ENCODE measurements at regions not wholly inside any gene's neighbourhood (a gene's known extent, or its start where the extent isn't known, plus 50 kb on each side); places are given as distances from the start of the nearest gene placed in this dataset.

DNA sequence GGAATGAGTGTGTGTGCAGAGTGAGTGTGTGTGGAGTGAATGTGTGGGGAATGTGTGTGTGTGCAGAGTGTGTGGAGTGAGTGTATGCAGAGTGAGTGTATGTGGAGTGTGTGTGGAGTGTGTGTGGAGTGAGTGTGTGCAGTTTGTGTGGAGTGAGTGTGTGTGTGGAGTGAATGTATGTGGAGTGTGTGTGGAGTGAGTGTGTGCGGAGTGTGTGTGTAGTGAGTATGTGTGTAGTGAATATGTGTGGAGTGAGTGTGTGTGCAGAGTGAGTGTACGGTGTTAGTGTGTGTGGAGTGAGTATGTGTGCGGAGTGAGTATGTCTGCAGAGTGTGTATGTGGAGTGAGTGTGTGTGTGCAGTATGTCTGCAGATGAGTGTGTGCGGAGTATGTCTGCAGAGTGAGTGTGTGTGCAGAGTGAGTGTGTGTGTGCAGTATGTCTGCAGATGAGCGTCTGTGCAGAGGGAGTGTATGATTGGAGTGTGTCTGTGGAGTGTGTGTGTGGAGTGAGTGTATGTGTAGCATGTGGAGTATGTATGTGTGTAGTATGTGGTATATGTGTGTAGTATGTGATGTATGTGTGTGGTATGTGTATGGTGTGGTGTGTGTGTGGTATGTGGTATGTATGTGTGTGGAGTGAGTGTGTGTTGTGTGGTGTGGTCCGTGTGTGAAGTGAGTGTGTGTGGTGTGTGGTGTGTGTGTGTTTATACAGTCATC lies 59.7 kb upstream of the CLDN14 start:
- DNase-seq (ENCODE audit: low spot score) = no peak
- TF ChIP-seq POLR2A (IDR thresholded peaks at IDR 0.05) (no peak), CTCF (IDR thresholded peaks at IDR 0.05) (no peak), POLR2AphosphoS5 (IDR thresholded peaks at IDR 0.05) (no peak)
- H3K4me1 ChIP-seq (replicated peaks) = no peaks in the 10 kb centered on the region
- H3K27ac ChIP-seq = no peak overlapping the region
- no peaks in the 10 kb centered on the region for H3K36me3 ChIP-seq
- H3K4me3 ChIP-seq = no peak overlapping the region
- no peaks in the 10 kb centered on the region for H3K27me3 ChIP-seq (replicated peaks; ENCODE audit: insufficient read depth)
- no peaks in the 10 kb centered on the region for H3K9me3 ChIP-seq
- intact Hi-C loops (cut with DNase I) = no loop called here
- WGBS = 84% methylated on average over 6 of the region's 6 CpGs

- no peak for DNase-seq (ENCODE audit: low spot score)
- H3K9me3 ChIP-seq = no peaks in the 10 kb centered on the region
- H3K36me3 ChIP-seq = no peaks in the 10 kb centered on the region
- H3K27me3 ChIP-seq (replicated peaks; ENCODE audit: insufficient read depth) = no peaks in the 10 kb centered on the region
- H3K27ac ChIP-seq = no peak overlapping the region
- intact Hi-C loops (cut with DNase I) = no loop called here
- no peak overlapping the region for H3K4me3 ChIP-seq
- TF ChIP-seq POLR2A (IDR thresholded peaks at IDR 0.05) (no peak), CTCF (IDR thresholded peaks at IDR 0.05) (no peak), POLR2AphosphoS5 (IDR thresholded peaks at IDR 0.05) (no peak)
- H3K4me1 ChIP-seq (replicated peaks) = no peaks in the 10 kb centered on the region
Measured at GRCh38 chr21:36540700-36541099, 60.8 kb upstream of the CLDN14 start.

DNA sequence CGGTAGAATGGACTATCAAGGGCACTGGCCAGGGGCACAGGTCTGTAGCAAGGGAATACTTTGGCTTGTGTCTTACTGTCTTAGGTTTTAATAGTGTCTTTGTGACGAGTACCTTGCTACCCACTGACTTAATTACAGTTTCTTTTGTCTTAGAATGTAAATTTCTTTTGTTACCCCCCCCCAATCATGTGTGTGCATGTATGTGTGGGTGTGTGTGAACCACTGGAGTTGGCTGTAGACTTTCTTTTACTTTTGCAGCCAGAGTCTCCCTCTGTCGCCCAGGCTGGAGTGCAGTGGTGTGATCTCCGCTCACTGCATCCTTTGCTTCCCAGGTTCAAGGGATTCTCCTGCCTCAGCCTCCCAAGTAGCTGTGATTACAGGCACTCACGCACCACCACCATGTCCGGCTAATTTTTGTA lies 61.8 kb upstream of the CLDN14 start:
- H3K36me3 ChIP-seq = no peaks in the 10 kb centered on the region
- H3K9me3 ChIP-seq = no peaks in the 10 kb centered on the region
- no peak overlapping the region for H3K4me3 ChIP-seq
- intact Hi-C loops (cut with DNase I) = no loop called here
- no peaks in the 10 kb centered on the region for H3K27me3 ChIP-seq (replicated peaks; ENCODE audit: insufficient read depth)
- 93% methylated on average over 6 of the region's 6 CpGs for WGBS
- no peaks in the 10 kb centered on the region for H3K4me1 ChIP-seq (replicated peaks)
- no peak for TF ChIP-seq POLR2AphosphoS5 (IDR thresholded peaks at IDR 0.05)
- TF ChIP-seq CTCF (IDR thresholded peaks at IDR 0.05) = no peak
- no peak for TF ChIP-seq POLR2A (IDR thresholded peaks at IDR 0.05)
- no peak for DNase-seq (ENCODE audit: low spot score)
- no peak overlapping the region for H3K27ac ChIP-seq

GRCh38 chr21:36542312-36543101 lies 62.6 kb upstream of the CLDN14 start:
- Histone ChIP-seq H3K4me1 (replicated peaks) (no peaks in the 10 kb centered on the region), H3K4me3 (no peak overlapping the region), H3K36me3 (no peaks in the 10 kb centered on the region), H3K27me3 (replicated peaks; ENCODE audit: insufficient read depth) (no peaks in the 10 kb centered on the region), H3K27ac (no peak overlapping the region), H3K9me3 (no peaks in the 10 kb centered on the region)
- DNase-seq (ENCODE audit: low spot score) = peak; percentile 10
- TF ChIP-seq POLR2A (IDR thresholded peaks at IDR 0.05) = no peak
- no peak for TF ChIP-seq POLR2AphosphoS5 (IDR thresholded peaks at IDR 0.05)
- TF ChIP-seq CTCF (IDR thresholded peaks at IDR 0.05) = no peak
- intact Hi-C loops (cut with DNase I) = no loop called here
- 17% methylated on average over 30 of the region's 34 CpGs for WGBS

GRCh38 chr21:36543924-36544323 lies 64.0 kb upstream of the CLDN14 start:
- no peak for DNase-seq (ENCODE audit: low spot score)
- no peaks in the 10 kb centered on the region for H3K4me1 ChIP-seq (replicated peaks)
- H3K36me3 ChIP-seq = no peaks in the 10 kb centered on the region
- H3K9me3 ChIP-seq = no peaks in the 10 kb centered on the region
- WGBS = 89% methylated on average over 4 of the region's 4 CpGs
- intact Hi-C loops (cut with DNase I) = no loop called here
- no peak overlapping the region for H3K4me3 ChIP-seq
- H3K27me3 ChIP-seq (replicated peaks; ENCODE audit: insufficient read depth) = no peaks in the 10 kb centered on the region
- H3K27ac ChIP-seq = no peak overlapping the region
- TF ChIP-seq CTCF (IDR thresholded peaks at IDR 0.05) (no peak), POLR2AphosphoS5 (IDR thresholded peaks at IDR 0.05) (no peak), POLR2A (IDR thresholded peaks at IDR 0.05) (no peak)

All from prostate gland (tissue), 2 donors.